ENCODE measurements at regions not wholly inside any gene's neighbourhood (a gene's known extent, or its start where the extent isn't known, plus 50 kb on each side); places are given as distances from the start of the nearest gene placed in this dataset.

GRCh38 chr2:163255086-163255485 is 416.5 kb upstream of the KCNH7 start:
- TF ChIP-seq CTCF (IDR thresholded peaks at IDR 0.05; ENCODE audit: insufficient read depth, low read length, poor library complexity, severe bottlenecking) (no peak), EZH2phosphoT487 (conservative IDR thresholded peaks at IDR 0.05; ENCODE audit: low read length) (no peak)
